GM06990 (cell line): ENCODE measurements at regions not wholly inside any gene's neighbourhood (a gene's known extent, or its start where the extent isn't known, plus 50 kb on each side); places are given as distances from the start of the nearest gene placed in this dataset.

Experiments used
- DNase-seq: peaks from one replicate; pipeline ENCODE4 v3.0.0-alpha.2; 2011; ENCODE audit not compliant: insufficient read length; ENCODE audit errors: extremely low read depth
- H3K27me3 ChIP-seq: replicated peaks from 2 replicates; pipeline ENCODE4 v1.6.0; 2011; ENCODE audit warnings: low read length; ENCODE audit not compliant: control insufficient read depth, insufficient read depth
- H3K36me3 ChIP-seq: 2 replicates; pipeline ENCODE4 v1.5.1; 2011; ENCODE audit warnings: low read length; ENCODE audit not compliant: control insufficient read depth, insufficient read depth
- H3K4me3 ChIP-seq: replicated peaks from 2 replicates; pipeline ENCODE4 v1.5.1; 2011; ENCODE audit warnings: low read depth, mild to moderate bottlenecking, control low read depth, low read length
- CTCF ChIP-seq: IDR thresholded peaks from 2 replicates; pipeline ENCODE4 v1.5.1; 2011; ENCODE audit warnings: low read length, control low read depth, mild to moderate bottlenecking, inconsistent platforms; ENCODE audit not compliant: insufficient read depth, poor library complexity, severe bottlenecking

GRCh38 chrY:15465880-15466279 is 941.6 kb downstream of the NLGN4Y start:
- no peak for DNase-seq
- Histone ChIP-seq H3K27me3 (no peaks in the 10 kb centered on the region), H3K36me3 (no peaks in the 10 kb centered on the region), H3K4me3 (no peak overlapping the region)
- no peak for TF ChIP-seq CTCF

- H3K36me3 ChIP-seq: no peaks in the 10 kb centered on the region
- no peak for DNase-seq
- no peak for TF ChIP-seq CTCF
Measured at GRCh38 chrY:15466891-15467290, 942.6 kb downstream of the NLGN4Y start.

GRCh38 chrY:15468091-15468490 is 943.8 kb downstream of the NLGN4Y start:
- H3K27me3 ChIP-seq: no peaks in the 10 kb centered on the region
- H3K4me3 ChIP-seq: no peak overlapping the region
- no peak for DNase-seq
- no peak for TF ChIP-seq CTCF
- no peaks in the 10 kb centered on the region for H3K36me3 ChIP-seq

More at GRCh38 chrY:15466891-15467290, 942.6 kb downstream of the NLGN4Y start:
- H3K4me3 ChIP-seq: no peak overlapping the region
- H3K27me3 ChIP-seq: no peaks in the 10 kb centered on the region

GRCh38 chrY:15471371-15471770 is 947.0 kb downstream of the NLGN4Y start:
- Histone ChIP-seq H3K4me3 (no peak overlapping the region), H3K36me3 (no peaks in the 10 kb centered on the region), H3K27me3 (no peaks in the 10 kb centered on the region)
- no peak for DNase-seq
- no peak for TF ChIP-seq CTCF

GRCh38 chrY:15478348-15478963 is 954.1 kb downstream of the NLGN4Y start:
- Histone ChIP-seq H3K27me3 (no peaks in the 10 kb centered on the region), H3K4me3 (no peak overlapping the region), H3K36me3 (no peaks in the 10 kb centered on the region)
- no peak for TF ChIP-seq CTCF
- no peak for DNase-seq

- Histone ChIP-seq H3K27me3 (no peaks in the 10 kb centered on the region), H3K36me3 (no peaks in the 10 kb centered on the region), H3K4me3 (no peak overlapping the region)
- TF ChIP-seq CTCF: no peak
- no peak for DNase-seq
Measured at GRCh38 chrY:15500536-15500935, 976.2 kb downstream of the NLGN4Y start.
